ENCODE measurements at regions not wholly inside any gene's neighbourhood (a gene's known extent, or its start where the extent isn't known, plus 50 kb on each side); places are given as distances from the start of the nearest gene placed in this dataset.

- Histone ChIP-seq H3K36me3 (ENCODE audit: insufficient read depth, low read length) (no peaks in the 10 kb centered on the region), H3K27ac (ENCODE audit: low read length) (no peak overlapping the region), H3K79me2 (ENCODE audit: low read length) (no peaks in the 10 kb centered on the region), H3K4me2 (ENCODE audit: low read depth, low read length, poor library complexity, severe bottlenecking) (no peak overlapping the region), H3K27me3 (ENCODE audit: low read length) (no peaks in the 10 kb centered on the region), H3K9ac (ENCODE audit: low read length) (no peak overlapping the region), H4K20me1 (ENCODE audit: insufficient read depth, low read depth, low read length) (no peaks in the 10 kb centered on the region; the same call in 1 of the 2 replicates), H3K9me3 (ENCODE audit: low read length) (no peaks in the 10 kb centered on the region), H3K4me1 (ENCODE audit: low read length) (no peaks in the 10 kb centered on the region), H3K9me2 (replicated peaks; ENCODE audit: insufficient read depth, low read length) (no peaks in the 10 kb centered on the region), H3K4me3 (ENCODE audit: low read length) (no peak overlapping the region), H2AFZ (ENCODE audit: low read length) (no peak overlapping the region)
- DNase-seq, result no peak
Measured at GRCh38 chr6:44668391-44668930, 281.0 kb downstream of the CDC5L start.

GRCh38 chr6:44668976-44669934 is 281.7 kb downstream of the CDC5L start:
- Histone ChIP-seq H3K27ac (ENCODE audit: low read length) (no peak overlapping the region), H2AFZ (ENCODE audit: low read length) (no peak overlapping the region), H3K79me2 (ENCODE audit: low read length) (no peaks in the 10 kb centered on the region), H3K4me2 (ENCODE audit: low read depth, low read length, poor library complexity, severe bottlenecking) (no peak overlapping the region), H3K9ac (ENCODE audit: low read length) (no peak overlapping the region), H4K20me1 (ENCODE audit: insufficient read depth, low read depth, low read length) (no peaks in the 10 kb centered on the region; the same call in 1 of the 2 replicates), H3K4me3 (ENCODE audit: low read length) (no peak overlapping the region), H3K9me3 (ENCODE audit: low read length) (no peaks in the 10 kb centered on the region), H3K9me2 (replicated peaks; ENCODE audit: insufficient read depth, low read length) (no peaks in the 10 kb centered on the region), H3K4me1 (ENCODE audit: low read length) (no peaks in the 10 kb centered on the region), H3K27me3 (ENCODE audit: low read length) (no peaks in the 10 kb centered on the region), H3K36me3 (ENCODE audit: insufficient read depth, low read length) (no peaks in the 10 kb centered on the region)
- DNase-seq, result no peak

- no peak for DNase-seq
Measured at GRCh38 chr6:44670146-44670545, 282.6 kb downstream of the CDC5L start.

GRCh38 chr6:44671333-44671732 is 283.8 kb downstream of the CDC5L start:
- Histone ChIP-seq H3K27me3 (ENCODE audit: low read length) (no peaks in the 10 kb centered on the region), H4K20me1 (ENCODE audit: insufficient read depth, low read depth, low read length) (no peaks in the 10 kb centered on the region), H3K4me1 (ENCODE audit: low read length) (no peaks in the 10 kb centered on the region), H3K9ac (ENCODE audit: low read length) (no peak overlapping the region), H3K27ac (ENCODE audit: low read length) (no peak overlapping the region), H3K79me2 (ENCODE audit: low read length) (no peaks in the 10 kb centered on the region), H3K9me2 (replicated peaks; ENCODE audit: insufficient read depth, low read length) (no peaks in the 10 kb centered on the region), H2AFZ (ENCODE audit: low read length) (no peak overlapping the region), H3K36me3 (ENCODE audit: insufficient read depth, low read length) (no peaks in the 10 kb centered on the region), H3K4me3 (ENCODE audit: low read length) (no peak overlapping the region), H3K9me3 (ENCODE audit: low read length) (no peaks in the 10 kb centered on the region), H3K4me2 (ENCODE audit: low read depth, low read length, poor library complexity, severe bottlenecking) (no peak overlapping the region)
- DNase-seq, result no peak

More at GRCh38 chr6:44670146-44670545, 282.6 kb downstream of the CDC5L start:
- Histone ChIP-seq H3K9ac (ENCODE audit: low read length) (no peak overlapping the region), H3K4me3 (ENCODE audit: low read length) (no peak overlapping the region), H3K4me2 (ENCODE audit: low read depth, low read length, poor library complexity, severe bottlenecking) (no peak overlapping the region), H3K27me3 (ENCODE audit: low read length) (no peaks in the 10 kb centered on the region), H4K20me1 (ENCODE audit: insufficient read depth, low read depth, low read length) (no peaks in the 10 kb centered on the region; the same call in 1 of the 2 replicates), H3K4me1 (ENCODE audit: low read length) (no peaks in the 10 kb centered on the region), H3K36me3 (ENCODE audit: insufficient read depth, low read length) (no peaks in the 10 kb centered on the region), H3K9me3 (ENCODE audit: low read length) (no peaks in the 10 kb centered on the region), H3K9me2 (replicated peaks; ENCODE audit: insufficient read depth, low read length) (no peaks in the 10 kb centered on the region), H3K27ac (ENCODE audit: low read length) (no peak overlapping the region), H3K79me2 (ENCODE audit: low read length) (no peaks in the 10 kb centered on the region), H2AFZ (ENCODE audit: low read length) (no peak overlapping the region)

GRCh38 chr6:44672086-44672485 is 284.6 kb downstream of the CDC5L start:
- no peak overlapping the region for H3K4me2 ChIP-seq (ENCODE audit: low read depth, low read length, poor library complexity, severe bottlenecking)
- no peaks in the 10 kb centered on the region for H3K79me2 ChIP-seq (ENCODE audit: low read length)
- DNase-seq, result no peak
- no peaks in the 10 kb centered on the region for H4K20me1 ChIP-seq (ENCODE audit: insufficient read depth, low read depth, low read length)
- no peak overlapping the region for H3K27ac ChIP-seq (ENCODE audit: low read length)
- H3K4me3 ChIP-seq (ENCODE audit: low read length), result no peak overlapping the region
- H3K9ac ChIP-seq (ENCODE audit: low read length), result no peak overlapping the region
- no peaks in the 10 kb centered on the region for H3K9me2 ChIP-seq (replicated peaks; ENCODE audit: insufficient read depth, low read length)
- H3K9me3 ChIP-seq (ENCODE audit: low read length), result no peaks in the 10 kb centered on the region
- no peaks in the 10 kb centered on the region for H3K36me3 ChIP-seq (ENCODE audit: insufficient read depth, low read length)
- no peak overlapping the region for H2AFZ ChIP-seq (ENCODE audit: low read length)
- H3K27me3 ChIP-seq (ENCODE audit: low read length), result no peaks in the 10 kb centered on the region
- H3K4me1 ChIP-seq (ENCODE audit: low read length), result no peaks in the 10 kb centered on the region

GRCh38 chr6:44672841-44673240 is 285.3 kb downstream of the CDC5L start:
- Histone ChIP-seq H4K20me1 (ENCODE audit: insufficient read depth, low read depth, low read length) (no peaks in the 10 kb centered on the region), H2AFZ (ENCODE audit: low read length) (no peak overlapping the region), H3K4me3 (ENCODE audit: low read length) (no peak overlapping the region), H3K9me2 (replicated peaks; ENCODE audit: insufficient read depth, low read length) (no peaks in the 10 kb centered on the region), H3K9ac (ENCODE audit: low read length) (no peak overlapping the region), H3K36me3 (ENCODE audit: insufficient read depth, low read length) (no peaks in the 10 kb centered on the region), H3K9me3 (ENCODE audit: low read length) (no peaks in the 10 kb centered on the region), H3K27ac (ENCODE audit: low read length) (no peak overlapping the region), H3K79me2 (ENCODE audit: low read length) (no peaks in the 10 kb centered on the region), H3K4me1 (ENCODE audit: low read length) (no peaks in the 10 kb centered on the region), H3K27me3 (ENCODE audit: low read length) (no peaks in the 10 kb centered on the region), H3K4me2 (ENCODE audit: low read depth, low read length, poor library complexity, severe bottlenecking) (no peak overlapping the region)
- no peak for DNase-seq

- no peaks in the 10 kb centered on the region for H3K79me2 ChIP-seq (ENCODE audit: low read length)
- H3K27me3 ChIP-seq (ENCODE audit: low read length), result no peaks in the 10 kb centered on the region
- DNase-seq, result no peak
- no peak overlapping the region for H3K9ac ChIP-seq (ENCODE audit: low read length)
- no peak overlapping the region for H3K4me2 ChIP-seq (ENCODE audit: low read depth, low read length, poor library complexity, severe bottlenecking)
- no peaks in the 10 kb centered on the region for H3K4me1 ChIP-seq (ENCODE audit: low read length)
- H3K9me2 ChIP-seq (replicated peaks; ENCODE audit: insufficient read depth, low read length), result no peaks in the 10 kb centered on the region
- no peak overlapping the region for H2AFZ ChIP-seq (ENCODE audit: low read length)
- no peaks in the 10 kb centered on the region for H4K20me1 ChIP-seq (ENCODE audit: insufficient read depth, low read depth, low read length)
- no peaks in the 10 kb centered on the region for H3K9me3 ChIP-seq (ENCODE audit: low read length)
- H3K27ac ChIP-seq (ENCODE audit: low read length), result no peak overlapping the region
- no peaks in the 10 kb centered on the region for H3K36me3 ChIP-seq (ENCODE audit: insufficient read depth, low read length)
- H3K4me3 ChIP-seq (ENCODE audit: low read length), result no peak overlapping the region
Measured at GRCh38 chr6:44674226-44675155, 287.0 kb downstream of the CDC5L start.

- no peaks in the 10 kb centered on the region for H3K36me3 ChIP-seq (ENCODE audit: insufficient read depth, low read length)
Measured at GRCh38 chr6:44675449-44675848, 287.9 kb downstream of the CDC5L start.

More at GRCh38 chr6:44675449-44675848, 287.9 kb downstream of the CDC5L start:
- no peak overlapping the region for H3K4me3 ChIP-seq (ENCODE audit: low read length)
- H3K79me2 ChIP-seq (ENCODE audit: low read length), result no peaks in the 10 kb centered on the region
- no peak overlapping the region for H3K9ac ChIP-seq (ENCODE audit: low read length)
- no peak for DNase-seq
- H3K9me2 ChIP-seq (replicated peaks; ENCODE audit: insufficient read depth, low read length), result no peaks in the 10 kb centered on the region
- no peaks in the 10 kb centered on the region for H3K27me3 ChIP-seq (ENCODE audit: low read length)
- no peak overlapping the region for H3K4me2 ChIP-seq (ENCODE audit: low read depth, low read length, poor library complexity, severe bottlenecking)
- H4K20me1 ChIP-seq (ENCODE audit: insufficient read depth, low read depth, low read length), result no peaks in the 10 kb centered on the region
- H3K9me3 ChIP-seq (ENCODE audit: low read length), result no peaks in the 10 kb centered on the region
- no peak overlapping the region for H2AFZ ChIP-seq (ENCODE audit: low read length)
- H3K27ac ChIP-seq (ENCODE audit: low read length), result no peak overlapping the region
- H3K4me1 ChIP-seq (ENCODE audit: low read length), result no peaks in the 10 kb centered on the region
